ENCODE measurements at regions not wholly inside any gene's neighbourhood (a gene's known extent, or its start where the extent isn't known, plus 50 kb on each side); places are given as distances from the start of the nearest gene placed in this dataset.

GRCh38 chr10:120406376-120406775 lies 50.7 kb upstream of the PLPP4 start:
- H3K9me3 Mint-ChIP-seq (ENCODE audit: low read depth), result no peaks in the 10 kb centered on the region
- H3K4me3 Mint-ChIP-seq, result no peak overlapping the region
- H3K27ac Mint-ChIP-seq, result no peak overlapping the region
- ATAC-seq (no peak), DNase-seq (no peak)
- no peaks in the 10 kb centered on the region for H3K27me3 Mint-ChIP-seq
- no peaks in the 10 kb centered on the region for H3K4me1 Mint-ChIP-seq
- H3K36me3 Mint-ChIP-seq, result no peaks in the 10 kb centered on the region
- CTCF ChIA-PET, result no interaction called here
